ENCODE measurements at regions not wholly inside any gene's neighbourhood (a gene's known extent, or its start where the extent isn't known, plus 50 kb on each side); places are given as distances from the start of the nearest gene placed in this dataset.
"Not testable (repeated sequence)": the region's sequence is repeated elsewhere in the genome, so short reads cannot be mapped to it uniquely, and the experiment has no call there.

- not testable (repeated sequence) for TF ChIP-seq CTCF, POLR2A (IDR thresholded peaks at IDR 0.05)
These were observed 233.1 kb downstream of the RBM26 start for GRCh38 chr13:79172924-79173323.
